SK-N-SH (cell line): ENCODE measurements at regions not wholly inside any gene's neighbourhood (a gene's known extent, or its start where the extent isn't known, plus 50 kb on each side); places are given as distances from the start of the nearest gene placed in this dataset.

Experiments used
- CHD2 ChIP-seq: fragments of 150-350 bp; IDR thresholded peaks from 2 replicates; pipeline ENCODE4 v1.6.1; 2018; ENCODE audit warnings: low read length; ENCODE audit not compliant: partially characterized antibody
- EZH2phosphoT487 ChIP-seq: fragments of 200-600 bp; sonication (generic); IDR thresholded peaks from 2 replicates; pipeline ENCODE4 v1.6.1; 2017; ENCODE audit warnings: low read depth, mixed run types, mild to moderate bottlenecking, antibody characterized with exemption, moderate library complexity, borderline replicate concordance
- FOXM1 ChIP-seq: IDR thresholded peaks from 2 replicates; pipeline ENCODE4 v1.4.0; 2012; ENCODE audit warnings: low read depth, mild to moderate bottlenecking
- GABPA ChIP-seq: IDR thresholded peaks from 2 replicates; pipeline ENCODE4 v1.4.0; 2012; ENCODE audit warnings: low read depth, mild to moderate bottlenecking
- MXI1 ChIP-seq: IDR thresholded peaks from 2 replicates; pipeline ENCODE4 v1.6.1; 2012; ENCODE audit warnings: mild to moderate bottlenecking, low read depth, low read length, improper control_type of control experiment
- POLR2AphosphoS5 ChIP-seq: IDR thresholded peaks from 2 replicates; pipeline ENCODE4 v1.6.1; 2012; ENCODE audit warnings: low read depth, low read length
- RFX5 ChIP-seq: IDR thresholded peaks from 2 replicates; pipeline ENCODE4 v1.6.1; 2012; ENCODE audit warnings: mild to moderate bottlenecking, improper control_type of control experiment, low read length
- SMC3 ChIP-seq: IDR thresholded peaks from 2 replicates; pipeline ENCODE4 v1.6.1; 2012; ENCODE audit warnings: low read depth, low read length, improper control_type of control experiment
- TEAD4 ChIP-seq: IDR thresholded peaks from 2 replicates; pipeline ENCODE4 v1.4.0; 2012; ENCODE audit warnings: mild to moderate bottlenecking, borderline replicate concordance; ENCODE audit not compliant: insufficient read depth
- YY1 ChIP-seq: IDR thresholded peaks from 2 replicates; pipeline ENCODE4 v1.4.0; 2012; ENCODE audit warnings: low read depth, mild to moderate bottlenecking
- TF ChIP-seq, protein P1 (sequence below): fragments of 200-600 bp; sonication (generic); IDR thresholded peaks from 2 replicates; pipeline ENCODE4 v1.6.1; 2017; ENCODE audit warnings: antibody characterized with exemption, mild to moderate bottlenecking, moderate library complexity
- TF ChIP-seq, protein P2 (sequence below): IDR thresholded peaks from 2 replicates; pipeline ENCODE4 v1.6.1; 2012; ENCODE audit warnings: mild to moderate bottlenecking, low read depth, low read length, moderate library complexity
- TF ChIP-seq, protein P3 (sequence below): fragments of 150-350 bp; IDR thresholded peaks from 2 replicates; pipeline ENCODE4 v1.6.1; 2016; ENCODE audit warnings: mild to moderate bottlenecking, low read depth, low read length

DNA sequence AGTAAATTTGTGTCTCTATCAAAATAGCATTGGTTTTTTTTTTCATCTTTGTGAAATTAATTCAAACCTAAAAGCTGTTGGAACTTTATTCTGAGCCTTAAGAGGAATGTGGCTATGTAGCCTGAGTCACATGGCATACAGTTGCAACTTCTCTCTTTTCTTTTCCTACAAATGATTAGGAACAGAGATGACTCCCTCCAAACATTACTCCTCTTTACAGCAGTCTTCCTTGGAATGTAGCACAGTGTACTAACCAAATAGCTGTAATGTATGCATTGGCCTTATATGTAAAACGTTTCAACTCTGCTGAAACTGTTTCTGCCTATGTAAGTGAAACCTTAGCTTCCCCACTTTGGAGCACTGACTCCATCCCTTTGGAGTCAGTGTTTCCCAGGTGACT, 100.9 kb upstream of the MAP1B start:
- TF ChIP-seq, protein P1, sequence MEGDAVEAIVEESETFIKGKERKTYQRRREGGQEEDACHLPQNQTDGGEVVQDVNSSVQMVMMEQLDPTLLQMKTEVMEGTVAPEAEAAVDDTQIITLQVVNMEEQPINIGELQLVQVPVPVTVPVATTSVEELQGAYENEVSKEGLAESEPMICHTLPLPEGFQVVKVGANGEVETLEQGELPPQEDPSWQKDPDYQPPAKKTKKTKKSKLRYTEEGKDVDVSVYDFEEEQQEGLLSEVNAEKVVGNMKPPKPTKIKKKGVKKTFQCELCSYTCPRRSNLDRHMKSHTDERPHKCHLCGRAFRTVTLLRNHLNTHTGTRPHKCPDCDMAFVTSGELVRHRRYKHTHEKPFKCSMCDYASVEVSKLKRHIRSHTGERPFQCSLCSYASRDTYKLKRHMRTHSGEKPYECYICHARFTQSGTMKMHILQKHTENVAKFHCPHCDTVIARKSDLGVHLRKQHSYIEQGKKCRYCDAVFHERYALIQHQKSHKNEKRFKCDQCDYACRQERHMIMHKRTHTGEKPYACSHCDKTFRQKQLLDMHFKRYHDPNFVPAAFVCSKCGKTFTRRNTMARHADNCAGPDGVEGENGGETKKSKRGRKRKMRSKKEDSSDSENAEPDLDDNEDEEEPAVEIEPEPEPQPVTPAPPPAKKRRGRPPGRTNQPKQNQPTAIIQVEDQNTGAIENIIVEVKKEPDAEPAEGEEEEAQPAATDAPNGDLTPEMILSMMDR, result no peak
- no peak for TF ChIP-seq TEAD4
- TF ChIP-seq MXI1, result no peak
- TF ChIP-seq POLR2AphosphoS5, result no peak
- no peak for TF ChIP-seq YY1
- TF ChIP-seq, protein P2, sequence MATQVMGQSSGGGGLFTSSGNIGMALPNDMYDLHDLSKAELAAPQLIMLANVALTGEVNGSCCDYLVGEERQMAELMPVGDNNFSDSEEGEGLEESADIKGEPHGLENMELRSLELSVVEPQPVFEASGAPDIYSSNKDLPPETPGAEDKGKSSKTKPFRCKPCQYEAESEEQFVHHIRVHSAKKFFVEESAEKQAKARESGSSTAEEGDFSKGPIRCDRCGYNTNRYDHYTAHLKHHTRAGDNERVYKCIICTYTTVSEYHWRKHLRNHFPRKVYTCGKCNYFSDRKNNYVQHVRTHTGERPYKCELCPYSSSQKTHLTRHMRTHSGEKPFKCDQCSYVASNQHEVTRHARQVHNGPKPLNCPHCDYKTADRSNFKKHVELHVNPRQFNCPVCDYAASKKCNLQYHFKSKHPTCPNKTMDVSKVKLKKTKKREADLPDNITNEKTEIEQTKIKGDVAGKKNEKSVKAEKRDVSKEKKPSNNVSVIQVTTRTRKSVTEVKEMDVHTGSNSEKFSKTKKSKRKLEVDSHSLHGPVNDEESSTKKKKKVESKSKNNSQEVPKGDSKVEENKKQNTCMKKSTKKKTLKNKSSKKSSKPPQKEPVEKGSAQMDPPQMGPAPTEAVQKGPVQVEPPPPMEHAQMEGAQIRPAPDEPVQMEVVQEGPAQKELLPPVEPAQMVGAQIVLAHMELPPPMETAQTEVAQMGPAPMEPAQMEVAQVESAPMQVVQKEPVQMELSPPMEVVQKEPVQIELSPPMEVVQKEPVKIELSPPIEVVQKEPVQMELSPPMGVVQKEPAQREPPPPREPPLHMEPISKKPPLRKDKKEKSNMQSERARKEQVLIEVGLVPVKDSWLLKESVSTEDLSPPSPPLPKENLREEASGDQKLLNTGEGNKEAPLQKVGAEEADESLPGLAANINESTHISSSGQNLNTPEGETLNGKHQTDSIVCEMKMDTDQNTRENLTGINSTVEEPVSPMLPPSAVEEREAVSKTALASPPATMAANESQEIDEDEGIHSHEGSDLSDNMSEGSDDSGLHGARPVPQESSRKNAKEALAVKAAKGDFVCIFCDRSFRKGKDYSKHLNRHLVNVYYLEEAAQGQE, result no peak
- no peak for TF ChIP-seq EZH2phosphoT487
- no peak for TF ChIP-seq SMC3
- TF ChIP-seq CHD2, result no peak
- TF ChIP-seq RFX5, result no peak
- TF ChIP-seq, protein P3, sequence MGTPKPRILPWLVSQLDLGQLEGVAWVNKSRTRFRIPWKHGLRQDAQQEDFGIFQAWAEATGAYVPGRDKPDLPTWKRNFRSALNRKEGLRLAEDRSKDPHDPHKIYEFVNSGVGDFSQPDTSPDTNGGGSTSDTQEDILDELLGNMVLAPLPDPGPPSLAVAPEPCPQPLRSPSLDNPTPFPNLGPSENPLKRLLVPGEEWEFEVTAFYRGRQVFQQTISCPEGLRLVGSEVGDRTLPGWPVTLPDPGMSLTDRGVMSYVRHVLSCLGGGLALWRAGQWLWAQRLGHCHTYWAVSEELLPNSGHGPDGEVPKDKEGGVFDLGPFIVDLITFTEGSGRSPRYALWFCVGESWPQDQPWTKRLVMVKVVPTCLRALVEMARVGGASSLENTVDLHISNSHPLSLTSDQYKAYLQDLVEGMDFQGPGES, result no peak
- TF ChIP-seq FOXM1, result no peak
- no peak for TF ChIP-seq GABPA
